Memory B cell (primary cell): ENCODE measurements at regions not wholly inside any gene's neighbourhood (a gene's known extent, or its start where the extent isn't known, plus 50 kb on each side); places are given as distances from the start of the nearest gene placed in this dataset.

Experiments
- ATAC-seq: fragments of 150-1000 bp; cut with Tn5 transposase; 2 replicates; pipeline ENCODE4 v1.10.0; 2021; ENCODE audit warnings: low read depth, mild to moderate bottlenecking, moderate library complexity
- DNase-seq, 2 donors: peaks; one replicate each; pipeline ENCODE4 v3.0.0; 2022; ENCODE audit warnings: low spot score in 2 of 2
- H3K27ac Mint-ChIP-seq: one replicate; pipeline ENCODE4 v1.8.0; 2022; ENCODE audit warnings: mild to moderate bottlenecking, moderate library complexity, mixed read lengths
- H3K27me3 Mint-ChIP-seq: one replicate; pipeline ENCODE4 v1.8.0; 2022; ENCODE audit warnings: mixed read lengths
- H3K36me3 Mint-ChIP-seq: one replicate; pipeline ENCODE4 v1.8.0; 2022; ENCODE audit warnings: mild to moderate bottlenecking, mixed read lengths
- H3K4me1 Mint-ChIP-seq: one replicate; pipeline ENCODE4 v1.8.0; 2022; ENCODE audit warnings: mixed read lengths
- H3K4me3 Mint-ChIP-seq: one replicate; pipeline ENCODE4 v1.8.0; 2022; ENCODE audit warnings: mild to moderate bottlenecking, moderate library complexity, mixed read lengths
- H3K9me3 Mint-ChIP-seq: one replicate; pipeline ENCODE4 v1.8.0; 2022; ENCODE audit warnings: mixed read lengths

DNA sequence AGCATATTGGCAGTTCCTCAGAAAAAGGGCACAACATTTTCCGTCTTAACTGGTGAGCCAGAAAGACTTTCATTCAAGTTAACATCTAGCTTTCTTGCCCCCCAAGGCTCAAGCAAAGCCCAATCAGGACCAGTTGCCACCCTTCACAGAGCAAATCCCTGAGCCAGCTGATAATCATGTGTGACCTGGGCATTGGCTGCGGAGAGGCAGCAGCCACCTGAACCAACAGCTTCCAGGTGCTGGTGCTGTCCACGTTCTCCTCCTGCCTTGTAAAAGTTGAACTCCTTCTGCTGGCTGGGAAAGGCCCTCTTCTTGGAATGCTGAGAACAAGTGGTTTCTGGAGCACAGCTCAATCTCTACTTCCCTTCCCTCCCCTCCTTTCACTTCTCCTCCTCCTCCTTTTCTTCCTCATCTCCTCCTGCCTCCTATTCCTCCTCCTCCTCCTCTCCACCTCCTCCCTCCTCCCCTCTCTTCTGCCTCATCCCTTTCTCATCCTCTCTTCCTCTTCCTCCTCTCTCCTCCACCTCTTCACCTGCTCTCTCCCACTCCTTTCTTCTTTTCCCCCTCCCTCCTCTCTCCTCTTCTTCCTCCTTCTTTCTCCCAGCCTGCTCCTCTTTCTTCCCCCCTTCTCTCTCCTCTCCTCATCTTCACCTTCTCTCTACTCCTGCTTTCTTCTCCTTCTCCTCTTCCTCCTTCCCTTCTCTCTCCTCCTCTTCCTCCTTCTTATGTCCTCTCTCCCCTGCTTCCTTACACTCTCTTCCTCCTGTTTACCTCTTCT lies 140.6 kb downstream of the JCAD start:
- ATAC-seq, result no peak
- DNase-seq, result no peak
- Mint-ChIP-seq H3K9me3 (peaks cover 5% of the 10 kb centered on the region), H3K36me3 (no peaks in the 10 kb centered on the region), H3K27ac (no peak overlapping the region), H3K4me1 (no peaks in the 10 kb centered on the region), H3K4me3 (no peak overlapping the region), H3K27me3 (peaks cover 15% of the 10 kb centered on the region)

DNA sequence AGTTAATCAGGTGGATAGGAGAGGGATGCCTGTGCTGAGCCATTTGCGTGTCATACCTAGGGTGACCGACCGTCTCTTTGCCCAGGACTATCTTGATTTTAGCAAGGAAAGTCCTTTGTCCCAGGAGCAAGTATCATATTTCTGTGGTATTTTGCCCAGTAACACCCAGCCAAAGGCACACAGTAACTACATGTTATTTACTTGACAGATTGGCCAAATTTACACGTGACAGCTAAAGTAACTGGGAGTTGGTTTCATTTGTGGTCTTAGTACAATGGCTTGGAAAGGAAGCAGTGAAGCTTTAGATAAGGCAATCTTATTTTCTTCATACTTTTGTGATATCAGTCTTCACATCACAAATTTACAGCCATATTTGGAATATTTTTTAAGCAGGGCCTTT lies 142.1 kb downstream of the JCAD start:
- Mint-ChIP-seq H3K4me3 (no peak overlapping the region), H3K27ac (no peak overlapping the region), H3K27me3 (peaks cover 12% of the 10 kb centered on the region), H3K9me3 (peaks cover 5% of the 10 kb centered on the region), H3K4me1 (no peaks in the 10 kb centered on the region), H3K36me3 (no peaks in the 10 kb centered on the region)
- DNase-seq (no peak), ATAC-seq (no peak)

- no peaks in the 10 kb centered on the region for H3K4me1 Mint-ChIP-seq
- H3K27ac Mint-ChIP-seq, result no peak overlapping the region
- H3K9me3 Mint-ChIP-seq, result peaks cover 5% of the 10 kb centered on the region
- peaks cover 10% of the 10 kb centered on the region for H3K27me3 Mint-ChIP-seq
- no peak overlapping the region for H3K4me3 Mint-ChIP-seq
- H3K36me3 Mint-ChIP-seq, result no peaks in the 10 kb centered on the region
- no peak for ATAC-seq
- DNase-seq, result no peak
These were observed 142.7 kb downstream of the JCAD start for GRCh38 chr10:29916669-29917068.

DNA sequence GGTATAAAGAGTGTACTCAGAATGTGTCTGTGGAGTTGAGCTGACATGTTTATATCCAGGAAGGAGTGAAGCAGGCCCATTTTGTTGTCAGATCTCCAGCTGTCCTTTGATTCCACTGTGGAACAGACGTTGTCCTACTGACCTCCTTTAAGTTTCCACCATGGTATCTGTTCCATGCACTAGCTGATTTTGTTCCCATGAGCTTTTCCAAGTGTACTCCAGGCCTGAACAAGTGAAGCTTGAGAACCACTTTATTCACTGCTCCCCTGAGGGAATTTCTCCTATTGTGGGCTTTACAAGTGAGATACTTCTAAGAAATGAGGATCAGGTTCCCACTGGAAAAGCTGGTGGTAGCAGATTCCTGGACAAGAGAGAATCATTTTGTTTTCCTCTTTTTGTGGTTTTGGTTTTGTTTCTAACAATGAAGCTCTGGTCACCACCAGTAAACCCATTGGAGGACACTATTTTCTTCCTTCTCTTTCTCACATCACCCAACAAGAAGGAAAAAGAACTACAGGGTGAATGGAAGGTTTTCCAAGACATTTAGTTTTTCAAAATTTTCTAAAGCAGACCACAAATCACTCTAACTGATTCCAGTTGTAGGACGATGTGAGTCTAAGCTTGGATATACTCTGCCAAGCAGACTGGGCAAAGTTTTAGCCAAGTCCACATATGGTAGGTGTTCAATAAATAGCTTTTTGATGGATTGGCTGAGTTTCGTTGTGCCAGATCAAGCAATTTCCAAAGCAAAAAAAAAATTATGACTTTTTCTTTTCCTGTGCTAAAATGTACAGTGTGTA lies 144.2 kb downstream of the JCAD start:
- peaks cover 12% of the 10 kb centered on the region for H3K9me3 Mint-ChIP-seq
- H3K36me3 Mint-ChIP-seq, result no peaks in the 10 kb centered on the region
- H3K27me3 Mint-ChIP-seq, result peaks cover 15% of the 10 kb centered on the region

GRCh38 chr10:29908962-29909361 lies 150.4 kb downstream of the JCAD start:
- no peaks in the 10 kb centered on the region for H3K4me1 Mint-ChIP-seq
- no peak overlapping the region for H3K27ac Mint-ChIP-seq
- peaks cover 8% of the 10 kb centered on the region for H3K9me3 Mint-ChIP-seq
- H3K4me3 Mint-ChIP-seq, result no peak overlapping the region
- ATAC-seq, result no peak
- H3K27me3 Mint-ChIP-seq, result peaks cover 6% of the 10 kb centered on the region
- no peaks in the 10 kb centered on the region for H3K36me3 Mint-ChIP-seq
- no peak for DNase-seq

More for the DNA sequence above, 144.2 kb downstream of the JCAD start:
- no peak for DNase-seq
- Mint-ChIP-seq H3K4me1 (no peaks in the 10 kb centered on the region), H3K27ac (no peak overlapping the region), H3K4me3 (no peak overlapping the region)
- ATAC-seq, result no peak

GRCh38 chr10:29900865-29901264 lies 158.5 kb downstream of the JCAD start:
- ATAC-seq, result no peak
- no peak overlapping the region for H3K27ac Mint-ChIP-seq
- H3K9me3 Mint-ChIP-seq, result peaks cover 3% of the 10 kb centered on the region
- H3K4me1 Mint-ChIP-seq, result no peaks in the 10 kb centered on the region
- no peak for DNase-seq
- H3K36me3 Mint-ChIP-seq, result no peaks in the 10 kb centered on the region
- H3K4me3 Mint-ChIP-seq, result no peak overlapping the region
- H3K27me3 Mint-ChIP-seq, result no peaks in the 10 kb centered on the region

DNA sequence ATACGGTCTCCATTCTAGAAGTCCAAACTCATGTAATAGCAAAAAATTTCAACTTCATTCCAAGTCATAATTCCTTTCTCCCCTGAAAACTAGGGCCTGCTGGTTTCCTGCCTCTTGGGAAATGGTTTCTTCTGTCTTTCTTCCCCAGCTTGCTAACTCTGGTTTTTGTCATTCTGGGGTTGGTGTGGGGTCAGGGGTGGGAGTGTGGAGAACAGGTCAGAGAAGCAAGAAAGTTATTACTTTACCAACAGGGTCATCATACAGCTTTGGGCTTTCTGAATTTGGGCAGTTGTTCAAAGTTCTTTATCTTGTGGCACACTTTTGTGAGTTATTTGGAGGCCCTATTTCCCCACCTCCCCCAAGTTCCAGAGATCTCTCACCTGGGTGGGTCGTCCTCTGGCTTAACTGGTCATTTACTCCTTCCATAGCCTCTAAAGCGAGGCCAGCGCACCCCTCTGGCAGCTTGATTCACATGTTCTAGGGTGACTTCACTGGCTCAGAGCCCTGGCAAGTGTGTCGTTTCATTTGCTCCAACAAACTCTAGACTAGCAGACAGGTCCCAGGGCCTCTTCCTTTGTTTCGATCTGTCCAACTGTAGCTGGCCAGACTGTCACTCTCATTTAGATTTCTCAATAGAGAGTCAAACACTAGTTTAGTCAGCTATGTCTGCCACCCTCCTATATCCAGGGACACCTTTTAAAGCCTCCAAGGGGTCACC lies 161.2 kb downstream of the JCAD start:
- Mint-ChIP-seq H3K4me3 (no peak overlapping the region), H3K9me3 (no peaks in the 10 kb centered on the region), H3K27ac (no peak overlapping the region), H3K4me1 (no peaks in the 10 kb centered on the region), H3K27me3 (no peaks in the 10 kb centered on the region), H3K36me3 (no peaks in the 10 kb centered on the region)
- DNase-seq, result no peak
- no peak for ATAC-seq

- no peak for DNase-seq
- Mint-ChIP-seq H3K4me1 (no peaks in the 10 kb centered on the region), H3K9me3 (no peaks in the 10 kb centered on the region), H3K27me3 (no peaks in the 10 kb centered on the region), H3K27ac (no peak overlapping the region), H3K36me3 (no peaks in the 10 kb centered on the region), H3K4me3 (no peak overlapping the region)
- ATAC-seq, result no peak
These were observed 162.0 kb downstream of the JCAD start for GRCh38 chr10:29897430-29897829.

DNA sequence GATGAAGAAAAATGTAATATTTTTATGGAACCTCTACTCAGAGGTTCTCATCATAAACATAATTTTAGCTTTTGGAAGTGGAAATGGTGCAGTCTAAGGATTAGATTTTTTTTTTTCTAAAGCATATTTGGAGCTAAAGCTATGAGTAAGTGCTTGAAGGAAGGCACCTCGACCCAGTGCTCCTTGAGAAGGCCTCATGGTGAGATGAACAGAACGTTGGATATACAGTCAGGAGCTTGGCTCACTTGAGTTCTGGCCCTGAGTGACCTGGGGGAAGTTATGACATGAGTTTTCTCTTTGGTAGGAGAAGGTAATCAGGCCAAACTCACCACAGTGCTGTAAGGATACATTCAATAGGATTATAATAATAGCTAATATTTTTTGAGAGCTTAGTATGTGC lies 163.3 kb downstream of the JCAD start:
- H3K27ac Mint-ChIP-seq, result no peak overlapping the region
- H3K36me3 Mint-ChIP-seq, result no peaks in the 10 kb centered on the region
- ATAC-seq (no peak), DNase-seq (no peak)
- H3K4me1 Mint-ChIP-seq, result no peaks in the 10 kb centered on the region
- no peaks in the 10 kb centered on the region for H3K9me3 Mint-ChIP-seq
- H3K4me3 Mint-ChIP-seq, result no peak overlapping the region
- no peaks in the 10 kb centered on the region for H3K27me3 Mint-ChIP-seq

- Mint-ChIP-seq H3K9me3 (no peaks in the 10 kb centered on the region), H3K27me3 (no peaks in the 10 kb centered on the region), H3K4me3 (no peak overlapping the region), H3K4me1 (no peaks in the 10 kb centered on the region), H3K36me3 (no peaks in the 10 kb centered on the region), H3K27ac (no peak overlapping the region)
- ATAC-seq (no peak), DNase-seq (no peak)
These were observed 163.9 kb downstream of the JCAD start for GRCh38 chr10:29895456-29895855.

DNA sequence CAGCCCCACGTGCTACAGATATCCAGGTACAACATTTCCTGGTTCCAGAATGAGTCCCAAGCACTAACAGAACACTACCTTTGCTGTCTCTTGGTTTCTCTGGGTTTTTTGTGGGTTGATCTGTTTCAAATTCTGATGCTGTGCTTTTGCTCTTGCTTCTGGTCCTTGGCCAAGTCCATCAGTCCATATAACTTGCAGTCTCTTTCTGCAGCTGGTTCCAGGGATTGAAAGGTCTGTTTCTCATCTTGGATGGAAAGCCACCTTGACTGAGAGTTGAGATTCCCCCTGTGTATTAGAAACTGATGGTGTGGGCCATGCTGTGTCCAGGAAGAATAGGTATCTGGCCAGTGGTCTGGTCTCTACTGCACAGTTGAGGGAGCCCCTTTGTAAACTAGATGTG lies 171.1 kb downstream of the JCAD start:
- ATAC-seq (no peak), DNase-seq (no peak)
- Mint-ChIP-seq H3K27me3 (no peaks in the 10 kb centered on the region), H3K4me3 (no peak overlapping the region), H3K27ac (no peak overlapping the region), H3K9me3 (peaks cover 3% of the 10 kb centered on the region), H3K36me3 (no peaks in the 10 kb centered on the region), H3K4me1 (no peaks in the 10 kb centered on the region)

- no peak for ATAC-seq
- H3K27me3 Mint-ChIP-seq, result no peaks in the 10 kb centered on the region
- peaks cover 3% of the 10 kb centered on the region for H3K9me3 Mint-ChIP-seq
- no peaks in the 10 kb centered on the region for H3K36me3 Mint-ChIP-seq
- no peak overlapping the region for H3K27ac Mint-ChIP-seq
- DNase-seq, result no peak
- H3K4me3 Mint-ChIP-seq, result no peak overlapping the region
- no peaks in the 10 kb centered on the region for H3K4me1 Mint-ChIP-seq
These were observed 173.1 kb downstream of the JCAD start for GRCh38 chr10:29886299-29886698.

GRCh38 chr10:29883231-29883630 lies 176.2 kb downstream of the JCAD start:
- Mint-ChIP-seq H3K4me1 (no peaks in the 10 kb centered on the region), H3K4me3 (no peak overlapping the region), H3K9me3 (peaks cover 3% of the 10 kb centered on the region), H3K27me3 (peaks cover 5% of the 10 kb centered on the region), H3K36me3 (no peaks in the 10 kb centered on the region), H3K27ac (no peak overlapping the region)
- ATAC-seq, result no peak
- DNase-seq, result no peak

- Mint-ChIP-seq H3K27me3 (peaks cover 5% of the 10 kb centered on the region), H3K4me3 (no peak overlapping the region), H3K4me1 (no peaks in the 10 kb centered on the region), H3K27ac (no peak overlapping the region), H3K9me3 (peaks cover 3% of the 10 kb centered on the region), H3K36me3 (no peaks in the 10 kb centered on the region)
- DNase-seq (no peak), ATAC-seq (no peak)
These were observed 176.6 kb downstream of the JCAD start for GRCh38 chr10:29882766-29883165.
